GM18517 (cell line): ENCODE measurements at regions not wholly inside any gene's neighbourhood (a gene's known extent, or its start where the extent isn't known, plus 50 kb on each side); places are given as distances from the start of the nearest gene placed in this dataset.
"Not testable (repeated sequence)": the region's sequence is repeated elsewhere in the genome, so short reads cannot be mapped to it uniquely, and the experiment has no call there.

ENCODE experiments used
- ATAC-seq: cut with Tn5 transposase; IDR thresholded peaks from one replicate; pipeline ENCODE4 v1.9.1; 2021; ENCODE audit warnings: mild to moderate bottlenecking, moderate library complexity; ENCODE audit not compliant: unreplicated experiment

DNA sequence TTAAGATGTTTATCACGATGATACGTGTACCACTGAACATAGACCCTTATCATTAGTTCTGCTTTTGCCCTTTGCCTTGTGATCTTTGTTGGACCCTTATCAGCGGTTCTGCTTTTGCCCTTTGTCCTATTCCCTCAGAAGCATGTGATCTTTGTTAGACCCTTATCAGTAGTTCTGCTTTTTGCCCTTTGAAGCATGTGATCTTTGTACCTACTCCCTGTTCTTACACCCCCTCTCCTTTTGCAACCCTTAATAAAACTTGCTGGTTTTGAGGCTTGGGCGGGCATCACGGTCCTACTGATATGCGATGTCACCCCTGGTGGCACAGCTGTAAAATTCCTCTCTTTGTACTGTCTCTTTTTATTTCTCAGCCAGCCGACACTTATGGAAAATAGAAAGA lies 117.0 kb downstream of the SDHAF3 start:
- not testable (repeated sequence) for ATAC-seq

DNA sequence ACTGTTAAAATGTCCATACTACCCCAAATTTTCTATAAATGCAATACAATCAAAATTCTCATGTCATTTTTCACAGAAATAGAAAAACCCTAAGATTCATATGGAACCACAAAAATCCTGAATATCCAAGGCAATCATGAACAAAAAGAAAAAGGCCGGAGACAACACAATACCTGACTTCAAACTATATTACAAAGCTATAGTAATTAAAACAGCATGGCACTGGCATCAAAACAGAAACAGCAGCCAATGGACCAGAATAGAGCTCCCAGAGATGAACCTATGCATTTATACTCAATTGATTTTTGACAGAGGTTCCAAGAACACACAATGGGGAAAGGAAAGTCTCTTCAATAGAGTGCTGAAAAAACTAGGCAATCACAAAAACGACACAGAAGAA lies 128.8 kb downstream of the SDHAF3 start:
- ATAC-seq = no peak

DNA sequence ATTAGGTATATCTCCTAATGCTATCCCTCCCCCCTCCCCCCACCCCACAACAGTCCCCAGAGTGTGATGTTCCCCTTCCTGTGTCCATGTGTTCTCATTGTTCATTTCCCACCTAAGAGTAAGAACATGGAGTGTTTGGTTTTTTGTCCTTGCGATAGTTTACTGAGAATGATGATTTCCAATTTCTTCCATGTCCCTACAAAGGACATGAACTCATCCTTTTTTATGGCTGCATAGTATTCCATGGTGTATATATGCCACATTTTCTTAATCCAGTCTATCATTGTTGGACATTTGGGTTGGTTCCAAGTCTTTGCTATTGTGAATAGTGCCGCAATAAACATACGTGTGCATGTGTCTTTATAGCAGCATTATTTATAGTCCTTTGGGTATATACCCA lies 140.7 kb downstream of the SDHAF3 start:
- not testable (repeated sequence) for ATAC-seq

DNA sequence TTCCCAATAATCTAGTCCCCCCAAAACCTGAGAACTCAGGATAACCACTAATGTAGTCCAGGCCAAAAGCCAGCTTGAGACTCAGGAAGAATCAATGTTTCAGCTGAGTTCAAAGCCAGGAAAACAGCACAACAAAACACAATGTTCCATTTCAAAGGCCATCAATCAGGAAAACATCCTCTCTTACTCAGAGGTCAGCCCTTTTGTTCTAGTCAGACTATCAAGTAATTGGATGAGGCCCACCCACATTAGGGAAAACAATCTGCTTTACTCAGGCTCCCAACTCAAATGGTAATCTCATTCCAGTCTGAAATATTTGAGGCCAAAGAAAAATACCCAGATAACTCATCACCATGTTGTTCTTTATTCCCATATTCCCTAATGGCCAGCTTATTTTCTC lies 152.2 kb downstream of the SDHAF3 start:
- no peak for ATAC-seq

DNA sequence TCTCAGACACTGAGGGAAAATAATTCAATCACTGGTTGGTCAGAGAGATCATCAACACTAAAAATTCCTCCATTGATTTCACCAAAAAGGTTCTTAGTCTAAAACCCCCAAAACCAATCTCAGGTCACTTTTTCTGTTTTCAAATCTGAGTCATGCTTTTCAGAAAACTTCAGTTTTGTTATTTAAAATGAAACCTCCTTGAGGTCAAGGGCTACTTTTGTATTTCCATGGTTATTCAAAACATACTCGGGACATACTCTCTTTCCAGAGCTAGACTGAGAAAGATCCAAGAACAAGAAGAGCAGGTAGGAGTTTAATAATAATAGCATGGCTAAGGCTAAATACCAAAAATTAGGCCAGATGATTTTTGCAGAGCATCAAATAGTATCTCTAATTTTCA lies 152.8 kb downstream of the SDHAF3 start:
- no peak for ATAC-seq

DNA sequence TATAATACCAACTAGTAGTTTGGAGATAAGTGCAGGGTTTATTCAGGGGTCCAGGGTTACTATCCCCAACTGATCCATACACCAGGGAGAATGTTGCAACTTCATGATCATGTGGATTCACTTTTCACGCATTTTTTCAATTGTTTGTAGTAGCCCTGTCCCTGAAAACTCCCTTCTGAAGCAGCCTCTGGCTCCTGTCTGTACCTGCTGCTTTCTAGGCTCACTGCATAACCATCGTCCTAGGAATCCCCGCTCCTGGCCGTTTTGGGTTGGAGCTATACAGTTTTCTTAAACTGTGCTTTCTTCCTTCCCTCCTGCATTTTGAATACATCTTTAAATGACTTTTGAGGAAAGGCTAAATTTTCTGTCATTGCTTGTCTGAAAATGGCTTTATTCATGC lies 154.1 kb downstream of the SDHAF3 start:
- ATAC-seq = no peak

DNA sequence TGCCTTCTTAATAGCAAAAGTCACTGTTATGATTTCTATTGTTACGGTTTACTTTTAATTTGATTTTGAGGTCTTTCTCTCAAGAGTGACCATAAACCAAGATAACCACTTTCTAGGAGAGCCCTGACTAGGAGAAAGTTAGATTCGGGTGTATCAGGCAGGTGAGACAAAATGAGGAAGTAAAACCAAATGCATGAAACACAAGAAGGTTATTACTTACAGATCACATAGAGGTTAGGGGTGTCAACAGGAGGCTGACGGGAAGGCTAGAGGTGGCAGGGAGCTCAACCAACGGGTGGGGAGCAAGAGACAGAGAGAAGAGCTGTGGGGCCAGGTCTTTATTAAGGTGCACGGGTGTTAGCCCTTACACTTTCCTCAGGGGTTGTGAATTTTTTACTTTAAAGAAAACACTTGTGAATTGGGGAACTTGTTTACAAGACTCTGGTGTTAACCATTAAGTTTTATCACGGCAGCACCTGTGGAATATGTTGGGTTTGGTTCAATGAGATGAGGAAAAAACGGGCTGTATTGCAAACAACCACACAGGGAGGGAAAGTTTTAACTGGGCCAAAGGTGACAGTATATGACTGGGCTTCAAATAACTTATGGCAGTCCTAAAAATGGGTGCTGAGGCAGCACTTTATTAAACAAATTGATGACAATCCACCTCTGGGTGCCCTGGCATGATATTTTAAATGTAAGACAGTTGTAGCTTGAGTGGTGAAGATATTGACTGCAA lies 154.9 kb downstream of the SDHAF3 start:
- ATAC-seq = peak; percentile 92

DNA sequence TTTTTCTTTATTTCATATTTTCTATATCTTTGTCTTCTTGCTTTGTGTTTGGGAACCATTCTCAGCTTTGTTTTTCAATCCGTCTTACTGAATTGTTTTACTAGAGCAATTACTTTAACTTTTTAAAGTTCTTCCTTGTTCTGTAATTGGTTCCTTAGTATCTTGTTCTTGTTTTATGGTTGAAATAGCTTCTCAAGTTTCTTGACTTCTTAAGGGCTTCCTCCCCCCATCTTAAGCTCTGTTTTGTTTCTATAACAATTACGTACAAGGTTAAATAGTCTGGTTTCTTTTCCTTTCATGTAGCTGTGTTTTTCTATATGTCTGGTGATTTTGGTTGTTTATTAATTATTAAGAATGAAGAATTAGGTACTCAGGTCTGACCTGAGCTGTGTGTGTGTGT lies 158.0 kb downstream of the SDHAF3 start:
- ATAC-seq = no peak

DNA sequence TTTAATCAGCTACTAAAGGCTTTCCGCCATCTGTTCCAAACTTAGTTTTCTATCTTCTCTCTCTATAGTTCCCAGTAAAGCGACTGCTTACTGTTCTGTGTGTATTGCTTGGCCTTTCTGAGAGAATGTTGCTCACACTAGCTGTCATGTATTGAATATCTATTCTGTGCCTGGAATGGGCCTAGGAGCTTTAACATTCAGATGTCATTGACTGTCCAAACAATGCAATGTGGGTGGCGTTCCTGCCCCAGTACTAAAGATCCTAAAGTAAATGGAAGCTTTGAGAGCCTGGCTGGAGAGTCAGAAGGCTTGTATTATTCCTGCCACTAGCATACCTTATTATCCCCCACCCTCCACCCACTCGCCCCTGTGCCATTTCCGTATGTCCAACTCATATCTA lies 163.5 kb downstream of the SDHAF3 start:
- ATAC-seq = no peak

DNA sequence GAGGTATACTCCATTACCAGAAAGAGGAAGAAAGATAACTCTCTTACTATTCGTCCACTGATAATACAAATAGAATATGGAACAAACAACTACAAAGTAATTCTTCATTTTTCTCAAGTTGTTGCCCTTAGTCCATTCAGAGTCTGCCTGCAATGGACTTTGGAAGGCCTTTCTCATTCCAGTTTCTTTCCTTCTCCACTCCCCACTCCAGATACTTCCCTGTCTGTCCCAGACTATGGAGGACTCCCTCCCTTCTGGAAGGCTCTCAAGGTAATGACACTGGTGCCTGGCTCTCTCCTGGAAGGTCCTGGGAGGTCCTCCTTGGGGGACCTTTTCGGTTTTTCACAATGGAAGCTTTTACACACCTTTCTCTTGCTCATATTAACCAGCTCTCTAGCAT lies 167.8 kb downstream of the SDHAF3 start:
- no peak for ATAC-seq

DNA sequence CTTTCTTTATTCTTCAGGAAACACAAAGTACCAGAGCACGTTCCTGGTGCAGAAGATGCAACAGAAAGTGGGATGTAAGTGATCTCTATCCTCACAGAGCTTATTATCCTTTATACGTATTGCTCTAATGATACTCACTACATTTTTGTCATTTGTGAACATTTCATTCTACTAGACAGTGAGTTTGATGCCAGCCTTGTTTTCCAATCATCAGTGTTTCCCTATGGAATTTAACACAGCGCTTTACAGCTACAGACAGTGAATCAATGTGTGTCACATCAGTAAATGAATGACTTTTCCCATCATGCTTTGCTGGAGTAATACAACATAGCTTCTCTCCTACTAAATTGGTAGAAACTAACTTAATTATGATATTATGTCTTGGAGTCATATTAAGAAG lies 175.5 kb downstream of the SDHAF3 start:
- ATAC-seq = no peak

DNA sequence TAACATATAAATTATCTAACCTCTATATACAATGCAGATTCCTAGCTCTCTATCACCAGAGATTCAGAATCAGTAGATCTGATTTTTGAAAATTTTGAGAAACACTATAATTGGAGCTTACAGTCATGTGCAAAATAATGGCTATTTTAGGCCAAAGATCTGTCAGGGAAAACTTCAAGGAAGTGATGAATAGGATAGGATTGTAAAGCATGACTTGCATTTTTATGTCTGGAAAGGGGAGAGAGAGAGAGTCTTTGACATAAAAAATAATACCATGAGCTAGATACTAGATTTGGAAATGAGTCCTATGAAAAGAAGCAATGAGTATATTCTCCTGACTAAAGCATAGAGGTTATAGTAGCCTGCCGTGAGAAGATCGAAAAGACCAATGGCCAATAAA lies 181.1 kb downstream of the SDHAF3 start:
- no peak for ATAC-seq

DNA sequence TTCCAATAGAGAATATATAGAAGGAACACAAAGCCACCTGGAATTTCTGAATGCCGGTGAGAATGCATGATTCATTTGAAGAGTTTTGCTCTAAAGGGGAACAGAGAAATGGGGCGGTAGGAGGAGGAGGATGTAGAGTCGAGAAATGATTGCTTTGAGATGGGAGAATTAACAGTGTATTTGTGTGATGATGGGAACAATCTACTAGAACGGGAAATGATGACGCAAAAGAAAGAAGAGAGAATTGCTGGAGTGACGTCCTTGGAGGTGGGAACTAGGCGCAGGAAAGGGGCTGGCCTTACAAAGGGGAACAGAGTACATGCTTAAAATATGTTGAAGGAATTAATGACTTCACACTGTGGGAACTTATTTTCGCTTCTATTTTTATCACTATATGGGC lies 188.1 kb downstream of the SDHAF3 start:
- ATAC-seq = no peak

DNA sequence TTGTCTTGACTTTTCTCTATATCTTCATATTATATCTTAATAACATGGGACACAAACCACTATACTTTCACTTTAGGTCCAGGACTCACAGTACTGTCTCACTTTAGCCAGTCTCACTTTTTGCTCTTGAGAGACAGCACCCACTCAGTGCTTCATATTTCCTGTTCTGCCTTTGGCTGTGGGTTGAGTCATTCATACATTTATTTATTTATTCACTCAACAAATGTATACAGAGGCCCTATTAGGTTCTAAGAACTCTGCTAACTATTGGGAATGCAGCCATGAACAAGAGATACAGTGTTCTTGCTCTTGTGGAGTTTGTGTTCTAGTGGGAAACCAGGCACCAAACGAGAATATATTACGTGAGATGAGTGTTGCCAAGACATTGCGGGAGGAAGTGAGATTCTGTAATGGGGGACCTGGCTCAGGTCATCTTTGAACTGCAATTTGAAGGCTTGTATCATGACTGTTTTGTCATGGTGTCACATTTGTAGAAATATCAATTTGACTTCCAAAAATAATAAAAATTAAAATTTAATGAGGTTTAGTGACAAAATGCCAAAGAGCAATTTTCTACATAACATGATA lies 190.1 kb downstream of the SDHAF3 start:
- ATAC-seq = no peak

DNA sequence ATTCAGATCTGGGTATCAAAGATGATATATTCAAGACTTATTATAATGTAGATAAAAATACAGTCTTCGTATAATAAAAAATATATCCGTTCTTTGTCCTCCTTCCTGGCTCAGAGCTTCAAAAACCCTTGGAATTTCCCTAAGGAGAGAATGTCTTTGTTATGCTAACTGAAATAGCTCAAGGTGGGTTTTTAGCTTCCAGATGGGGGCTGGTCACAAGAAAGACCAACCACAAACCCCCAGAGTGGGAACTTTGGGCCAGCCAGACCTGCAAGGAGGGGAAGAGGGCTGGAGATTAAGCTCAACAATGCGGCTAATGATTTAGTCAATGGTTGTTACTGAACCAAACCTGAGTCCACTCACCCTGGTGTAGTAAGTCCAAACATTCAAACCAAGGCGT lies 196.4 kb downstream of the SDHAF3 start:
- ATAC-seq = no peak

DNA sequence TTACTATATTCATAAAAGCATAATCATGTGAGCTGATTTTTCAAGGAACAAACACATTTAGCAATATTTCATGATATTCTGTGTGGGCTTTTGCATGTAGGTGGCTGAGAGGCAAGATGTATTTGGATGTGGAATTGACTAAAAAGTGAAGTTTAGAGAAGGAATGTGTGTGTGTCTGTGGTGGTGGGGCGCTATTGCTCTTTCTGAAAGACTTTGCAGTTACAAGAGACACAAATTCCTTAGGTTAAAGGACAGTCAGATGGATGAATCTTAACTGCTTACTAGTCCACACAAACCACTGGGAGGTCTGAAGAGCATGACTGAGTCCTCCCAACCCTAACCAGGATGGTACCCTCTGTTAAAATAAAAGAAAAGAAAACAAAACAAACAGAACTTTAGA lies 200.1 kb downstream of the SDHAF3 start:
- no peak for ATAC-seq

DNA sequence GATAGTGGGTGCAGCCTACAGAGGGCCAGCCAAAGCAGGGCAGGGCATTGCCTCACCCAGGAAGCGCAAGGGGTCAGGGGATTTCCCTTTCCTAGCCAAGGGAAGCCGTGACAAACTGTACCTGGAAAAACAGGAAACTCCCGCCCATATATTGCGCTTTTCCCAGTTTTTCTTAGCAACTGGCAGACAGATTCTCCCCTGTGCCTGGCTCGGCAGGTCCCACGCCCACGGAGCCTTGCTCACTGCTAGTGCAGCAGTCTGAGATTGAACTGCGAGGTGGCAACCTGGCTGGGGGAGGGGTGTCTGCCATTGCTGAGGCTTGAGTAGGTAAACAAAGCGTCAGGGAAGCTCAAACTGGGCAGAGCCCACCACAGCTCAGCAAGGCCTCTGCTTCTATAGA lies 212.4 kb downstream of the SDHAF3 start:
- ATAC-seq = not testable (repeated sequence)

DNA sequence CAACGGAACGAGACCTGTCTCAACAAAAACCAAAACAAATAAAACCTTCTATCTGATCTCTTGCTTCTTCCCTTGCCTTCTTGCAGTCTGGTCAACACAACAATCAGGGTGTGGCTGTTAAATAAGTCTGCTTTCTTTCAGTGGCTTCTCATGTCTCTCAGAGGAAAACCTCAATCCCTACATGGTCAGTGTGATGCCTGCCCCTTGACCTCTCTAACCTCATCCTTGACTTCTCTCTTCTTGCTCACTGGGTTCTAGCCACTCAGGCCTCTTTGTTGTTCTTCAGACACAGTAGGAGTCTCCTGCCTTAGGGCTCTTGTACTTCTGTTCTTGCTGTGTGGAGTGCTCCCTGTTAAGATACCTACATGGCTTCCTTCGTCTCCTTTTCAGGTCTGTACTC lies 220.4 kb downstream of the SDHAF3 start:
- ATAC-seq = no peak

DNA sequence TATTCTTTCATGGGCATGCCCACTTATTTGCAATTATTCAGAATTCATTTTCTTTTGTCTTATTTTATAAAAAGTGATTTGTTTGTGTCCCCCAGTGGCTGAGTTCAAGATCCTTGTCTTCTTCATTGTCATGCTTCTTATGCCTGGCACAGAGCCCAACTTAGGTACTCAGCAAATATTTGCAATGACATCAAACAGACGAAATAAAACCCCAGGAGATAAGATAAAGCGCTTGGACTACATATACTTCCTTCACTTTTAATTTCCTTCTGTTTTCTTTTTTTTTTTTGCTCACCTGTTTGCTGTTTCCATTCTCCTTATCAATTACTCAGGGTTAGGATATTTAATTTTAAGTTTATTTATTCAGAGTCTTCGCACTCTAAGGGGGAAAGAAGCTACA lies 225.0 kb downstream of the SDHAF3 start:
- no peak for ATAC-seq

DNA sequence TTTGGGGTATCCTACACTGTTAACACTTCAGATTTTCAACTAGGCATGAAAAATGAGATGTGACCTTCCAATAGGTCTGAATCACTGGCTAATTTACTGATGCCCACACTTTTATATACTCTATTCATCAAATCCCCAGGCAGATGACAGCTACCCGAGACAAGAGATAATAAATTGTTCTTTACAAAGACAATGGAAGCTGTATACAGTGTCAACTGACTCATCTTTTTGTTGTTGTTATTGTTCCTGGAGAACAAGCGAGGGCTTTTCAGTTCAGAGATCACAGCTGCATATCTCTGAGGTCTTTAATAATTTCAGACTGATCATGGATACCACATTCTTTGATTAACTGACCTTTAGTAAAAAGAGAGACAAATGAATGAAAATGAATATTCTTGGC lies 228.9 kb downstream of the SDHAF3 start:
- ATAC-seq = no peak

DNA sequence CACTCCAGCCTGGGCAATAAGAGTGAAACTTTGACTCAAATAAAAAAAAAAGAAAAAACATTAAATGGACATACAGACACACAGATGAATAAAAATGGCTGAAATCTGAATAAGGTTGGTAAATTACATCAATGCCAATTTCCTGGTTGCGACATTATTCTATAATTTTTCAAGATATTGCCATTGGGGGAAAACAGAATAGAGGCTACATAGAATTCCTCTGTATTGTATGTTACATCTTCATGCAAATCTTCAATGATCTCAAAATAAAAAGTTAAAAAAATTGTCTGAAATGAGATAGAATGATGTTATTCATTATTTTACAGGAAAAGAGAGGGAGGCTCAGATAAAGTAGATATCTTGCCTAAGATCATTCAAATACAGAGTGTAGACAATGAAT lies 234.0 kb downstream of the SDHAF3 start:
- ATAC-seq = no peak

DNA sequence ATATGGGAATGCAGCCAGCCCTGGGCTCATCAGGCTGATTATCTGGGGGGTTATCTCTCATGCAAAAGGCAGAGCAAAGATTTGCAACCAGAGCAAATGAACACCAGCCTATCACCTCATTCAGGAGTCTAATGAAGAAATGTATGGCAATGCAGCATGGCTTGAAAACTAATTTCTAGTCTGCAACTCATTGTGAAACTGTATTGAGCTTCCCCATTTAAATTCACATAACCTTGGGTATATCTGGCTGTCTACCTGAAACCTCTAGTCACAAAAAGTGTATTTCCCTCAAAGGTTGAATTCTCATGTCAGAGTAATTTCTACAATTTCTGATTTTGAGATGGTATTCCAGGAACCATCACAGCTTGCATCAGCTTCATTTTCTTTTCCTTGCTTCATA lies 240.0 kb downstream of the SDHAF3 start:
- no peak for ATAC-seq

DNA sequence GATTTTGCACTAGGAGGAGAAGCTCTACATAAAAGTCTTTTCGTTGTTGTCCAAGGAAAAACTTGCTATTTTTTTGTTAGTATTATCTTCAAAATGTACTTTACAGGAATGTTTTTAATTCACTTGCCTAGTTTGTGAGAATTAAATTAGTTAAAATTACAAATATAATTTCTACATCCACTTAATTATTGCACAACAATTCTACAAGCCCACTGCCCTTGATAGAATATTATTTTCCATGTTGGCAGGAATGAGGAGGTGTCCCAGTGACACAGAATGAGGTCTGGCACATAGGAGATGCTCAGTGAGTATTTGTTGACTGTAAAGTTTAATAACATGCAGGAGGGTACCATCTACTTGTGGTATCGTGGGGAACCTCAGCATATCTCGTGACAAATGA lies 255.4 kb downstream of the SDHAF3 start:
- no peak for ATAC-seq
